Sigmoid colon (tissue), 4 donors: ENCODE measurements at regions not wholly inside any gene's neighbourhood (a gene's known extent, or its start where the extent isn't known, plus 50 kb on each side); places are given as distances from the start of the nearest gene placed in this dataset.

Experiments
- CTCF ChIP-seq, 4 experiments: fragments of 450-650 bp in 3 of 4; fragments of 200-600 bp in 1 of 4; IDR thresholded peaks; one replicate each; pipeline ENCODE4 v1.5.1; 2016 to 2019; ENCODE audit warnings: antibody characterized with exemption in 4 of 4, mild to moderate bottlenecking in 3 of 4, moderate library complexity in 2 of 4
- POLR2A ChIP-seq, 2 donors: fragments of 450-650 bp; IDR thresholded peaks; one replicate each; pipeline ENCODE4 v1.6.1; 2016; ENCODE audit warnings: antibody characterized with exemption in 2 of 2, mild to moderate bottlenecking in 2 of 2, moderate library complexity in 2 of 2
- POLR2AphosphoS5 ChIP-seq, 4 donors: sonication (generic); formaldehyde crosslinking; IDR thresholded peaks; one replicate each; pipeline ENCODE4 v1.6.1; 2017; ENCODE audit warnings: antibody characterized with exemption in 4 of 4

- TF ChIP-seq CTCF (IDR thresholded peaks at IDR 0.05) (no peak), POLR2A (IDR thresholded peaks at IDR 0.05) (no peak), POLR2AphosphoS5 (IDR thresholded peaks at IDR 0.05) (no peak)
Measured at GRCh38 chrX:69415698-69416097, 88.4 kb upstream of the NALF2 start.
